C4-2B (cell line): ENCODE measurements at regions not wholly inside any gene's neighbourhood (a gene's known extent, or its start where the extent isn't known, plus 50 kb on each side); places are given as distances from the start of the nearest gene placed in this dataset.
"Not testable (repeated sequence)": the region's sequence is repeated elsewhere in the genome, so short reads cannot be mapped to it uniquely, and the experiment has no call there.

Source experiments
- H3K27ac ChIP-seq: fragments of 450-650 bp; 2 replicates; pipeline ENCODE4 v1.5.1; 2017
- ZFX ChIP-seq: fragments of 450-650 bp; IDR thresholded peaks from 2 replicates; pipeline ENCODE4 v1.6.1; 2017
- TF ChIP-seq, protein P1 (sequence below): fragments of 450-650 bp; conservative IDR thresholded peaks from 2 replicates; pipeline ENCODE4 v1.5.1; 2017; ENCODE audit warnings: mild to moderate bottlenecking

DNA sequence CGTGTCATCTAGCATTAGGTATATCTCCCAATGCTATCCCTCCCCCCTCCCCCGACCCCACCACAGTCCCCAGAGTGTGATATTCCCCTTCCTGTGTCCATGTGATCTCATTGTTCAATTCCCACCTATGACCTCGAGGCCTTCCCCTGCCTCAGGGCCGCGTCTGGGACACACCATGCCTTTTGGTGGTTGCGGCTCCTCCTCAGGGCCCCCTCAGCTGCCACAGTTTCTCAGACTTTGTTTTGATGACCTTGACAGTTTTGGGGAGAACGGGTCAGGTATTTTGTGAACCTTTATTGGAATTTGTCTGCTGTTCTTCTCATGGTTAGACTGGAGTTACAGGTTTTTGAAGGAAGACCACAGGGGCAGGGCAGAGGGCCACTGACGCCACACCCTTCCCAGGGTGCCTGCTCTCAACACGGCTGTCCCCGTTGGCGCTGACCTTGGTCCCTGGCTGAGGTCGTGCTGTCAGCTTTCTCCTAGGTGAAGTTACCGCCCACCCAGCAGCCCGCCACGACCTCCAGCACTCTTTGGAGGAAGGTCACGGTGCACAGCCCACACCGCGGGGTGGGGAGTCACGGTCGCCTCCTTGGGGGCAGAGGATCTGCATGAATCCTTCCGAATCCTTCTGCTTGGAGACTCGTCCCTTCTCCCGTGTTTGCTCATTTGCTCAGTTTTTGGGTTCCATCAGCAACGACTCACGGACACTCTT lies 130.5 kb downstream of the KIF26A start:
- no peak overlapping the region for H3K27ac ChIP-seq
- no peak for TF ChIP-seq ZFX
- TF ChIP-seq, protein P1, sequence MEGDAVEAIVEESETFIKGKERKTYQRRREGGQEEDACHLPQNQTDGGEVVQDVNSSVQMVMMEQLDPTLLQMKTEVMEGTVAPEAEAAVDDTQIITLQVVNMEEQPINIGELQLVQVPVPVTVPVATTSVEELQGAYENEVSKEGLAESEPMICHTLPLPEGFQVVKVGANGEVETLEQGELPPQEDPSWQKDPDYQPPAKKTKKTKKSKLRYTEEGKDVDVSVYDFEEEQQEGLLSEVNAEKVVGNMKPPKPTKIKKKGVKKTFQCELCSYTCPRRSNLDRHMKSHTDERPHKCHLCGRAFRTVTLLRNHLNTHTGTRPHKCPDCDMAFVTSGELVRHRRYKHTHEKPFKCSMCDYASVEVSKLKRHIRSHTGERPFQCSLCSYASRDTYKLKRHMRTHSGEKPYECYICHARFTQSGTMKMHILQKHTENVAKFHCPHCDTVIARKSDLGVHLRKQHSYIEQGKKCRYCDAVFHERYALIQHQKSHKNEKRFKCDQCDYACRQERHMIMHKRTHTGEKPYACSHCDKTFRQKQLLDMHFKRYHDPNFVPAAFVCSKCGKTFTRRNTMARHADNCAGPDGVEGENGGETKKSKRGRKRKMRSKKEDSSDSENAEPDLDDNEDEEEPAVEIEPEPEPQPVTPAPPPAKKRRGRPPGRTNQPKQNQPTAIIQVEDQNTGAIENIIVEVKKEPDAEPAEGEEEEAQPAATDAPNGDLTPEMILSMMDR, result no peak

GRCh38 chr14:104269511-104270241 lies 131.3 kb downstream of the KIF26A start:
- not testable (repeated sequence) for H3K27ac ChIP-seq

GRCh38 chr14:104271391-104271790 lies 133.0 kb downstream of the KIF26A start:
- TF ChIP-seq ZFX, result no peak
- TF ChIP-seq, protein P1, result no peak

DNA sequence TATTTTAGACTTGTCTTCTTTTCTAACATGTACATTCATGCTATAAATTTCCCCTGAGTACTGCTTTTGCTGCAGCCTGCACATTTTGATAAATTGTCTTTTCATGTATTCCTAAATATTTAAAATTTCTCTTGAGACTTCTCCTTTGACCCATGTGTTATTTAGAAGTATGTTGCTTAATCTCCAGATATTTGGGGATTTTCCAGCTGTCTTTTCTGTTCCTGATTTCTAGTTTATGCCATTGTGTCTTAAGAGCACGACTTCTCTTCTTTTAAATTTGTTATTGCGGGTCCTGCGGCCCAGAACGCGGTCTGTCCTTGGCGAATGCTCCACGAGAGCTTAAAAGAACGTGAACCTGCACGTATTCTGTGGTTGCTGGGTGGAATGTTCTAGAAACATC lies 136.4 kb downstream of the KIF26A start:
- no peak overlapping the region for H3K27ac ChIP-seq
- TF ChIP-seq ZFX, result no peak
- TF ChIP-seq, protein P1, result no peak

More at GRCh38 chr14:104271391-104271790, 133.0 kb downstream of the KIF26A start:
- no peak overlapping the region for H3K27ac ChIP-seq

DNA sequence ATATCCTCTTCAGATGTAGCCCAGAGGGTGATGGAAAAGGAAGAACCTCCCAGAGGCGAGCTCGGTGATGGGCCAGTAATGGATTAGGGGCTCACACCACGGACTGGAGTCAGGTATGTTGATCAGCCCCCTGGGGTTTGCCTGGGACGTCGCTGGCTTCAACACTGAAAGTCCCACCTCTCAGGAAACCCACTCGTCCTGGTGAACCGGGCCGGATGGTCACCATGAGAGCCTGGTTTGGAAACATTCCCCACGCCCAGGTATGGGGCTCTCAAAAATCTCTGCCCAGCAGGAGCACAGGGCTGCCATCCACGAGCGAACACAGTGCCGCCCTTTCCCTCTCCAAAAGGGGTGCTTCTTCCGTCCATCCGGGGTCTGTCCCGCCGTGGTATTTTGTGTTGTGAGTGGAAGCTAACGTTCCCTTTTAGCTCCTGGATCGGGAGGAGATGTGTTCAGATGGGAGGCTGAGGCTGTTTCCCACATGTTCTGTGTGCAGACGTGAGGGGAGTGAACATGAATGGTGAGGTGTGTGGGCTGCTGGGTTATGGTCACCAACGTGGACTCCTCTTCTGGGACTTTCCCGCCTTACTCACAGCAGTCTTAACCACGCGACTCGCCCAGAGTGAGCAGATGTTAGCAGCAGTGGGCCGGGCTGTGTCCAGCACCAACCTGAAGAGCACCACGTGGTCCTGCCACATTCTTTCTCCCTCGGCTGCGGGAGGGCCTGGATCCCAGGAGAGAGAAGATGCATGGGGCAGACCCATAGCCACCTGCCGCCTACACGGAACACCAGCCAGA lies 139.2 kb downstream of the KIF26A start:
- H3K27ac ChIP-seq, result no peak overlapping the region
- no peak for TF ChIP-seq ZFX
- TF ChIP-seq, protein P1, result no peak

GRCh38 chr14:104278214-104278534 lies 139.8 kb downstream of the KIF26A start:
- no peak overlapping the region for H3K27ac ChIP-seq
- TF ChIP-seq, protein P1, result no peak
- no peak for TF ChIP-seq ZFX

GRCh38 chr14:104280085-104280901 lies 141.9 kb downstream of the KIF26A start:
- H3K27ac ChIP-seq, result no peak overlapping the region
- TF ChIP-seq ZFX, result no peak
- TF ChIP-seq, protein P1, result no peak
